ENCODE measurements at regions not wholly inside any gene's neighbourhood (a gene's known extent, or its start where the extent isn't known, plus 50 kb on each side); places are given as distances from the start of the nearest gene placed in this dataset.

DNA sequence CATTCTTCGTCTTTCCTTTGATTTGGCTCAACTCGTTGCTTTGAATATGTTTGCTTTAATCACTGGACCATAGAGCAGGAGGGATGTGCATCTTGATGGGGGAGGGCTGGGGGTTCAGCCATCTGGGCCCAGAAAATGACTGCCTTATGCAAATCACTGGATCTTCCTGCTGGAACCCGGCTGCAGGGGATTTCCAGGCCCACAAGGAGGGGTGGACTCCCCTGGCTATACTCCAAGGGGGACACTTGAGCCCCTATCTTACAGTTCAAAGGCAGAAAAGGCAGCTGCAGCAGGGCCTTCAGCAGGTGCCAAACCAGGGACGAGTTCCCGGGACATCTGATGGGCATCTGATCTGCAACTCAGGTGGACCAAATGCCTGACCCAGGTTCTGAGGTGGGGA, 122.5 kb downstream of the DICER1 start:
- no peak for DNase-seq

DNA sequence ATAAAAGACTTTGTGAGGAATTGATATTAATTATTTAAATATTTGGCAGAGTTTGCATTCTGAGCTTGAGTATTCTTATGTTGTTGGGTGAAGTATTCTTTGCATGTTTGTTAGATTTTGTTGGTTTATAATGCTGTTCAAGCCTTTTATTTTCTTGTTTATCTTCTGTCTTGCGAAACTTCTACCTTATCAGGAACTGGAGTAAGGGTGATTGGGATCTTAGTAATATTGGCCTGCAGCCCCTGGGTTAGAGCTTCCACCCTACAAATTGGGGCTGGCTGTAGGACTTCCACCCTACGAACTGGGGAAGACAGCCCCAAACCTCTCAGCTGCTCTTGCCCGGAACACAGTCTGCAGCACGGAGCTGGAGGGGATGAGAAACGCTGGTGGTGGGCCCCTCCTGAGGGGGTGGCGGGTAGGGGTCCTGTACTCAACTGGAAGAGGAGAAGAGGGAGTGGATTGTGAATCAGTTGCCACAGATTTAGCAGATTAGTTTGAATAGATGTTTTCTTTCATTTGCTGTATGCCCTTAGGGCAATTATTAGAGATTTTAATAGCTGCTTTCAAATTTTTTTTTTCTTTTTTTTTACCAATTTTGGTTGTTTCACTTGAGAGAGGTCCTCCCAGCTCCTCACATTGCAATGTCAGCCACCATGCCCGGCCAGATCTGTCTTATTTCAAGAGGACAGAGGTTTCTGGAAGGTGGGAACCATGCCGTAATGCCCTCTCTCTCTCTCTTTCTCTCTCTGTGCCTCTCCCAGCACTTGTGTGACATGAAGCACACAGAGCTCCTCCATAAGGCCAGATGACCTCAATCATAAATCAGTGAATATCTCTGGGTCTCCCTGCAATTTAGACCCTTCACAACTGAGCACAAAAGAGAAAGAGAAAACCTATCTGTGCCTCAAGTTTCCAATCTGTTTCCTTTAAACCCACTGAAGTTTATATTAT, 123.4 kb downstream of the DICER1 start:
- DNase-seq = no peak

DNA sequence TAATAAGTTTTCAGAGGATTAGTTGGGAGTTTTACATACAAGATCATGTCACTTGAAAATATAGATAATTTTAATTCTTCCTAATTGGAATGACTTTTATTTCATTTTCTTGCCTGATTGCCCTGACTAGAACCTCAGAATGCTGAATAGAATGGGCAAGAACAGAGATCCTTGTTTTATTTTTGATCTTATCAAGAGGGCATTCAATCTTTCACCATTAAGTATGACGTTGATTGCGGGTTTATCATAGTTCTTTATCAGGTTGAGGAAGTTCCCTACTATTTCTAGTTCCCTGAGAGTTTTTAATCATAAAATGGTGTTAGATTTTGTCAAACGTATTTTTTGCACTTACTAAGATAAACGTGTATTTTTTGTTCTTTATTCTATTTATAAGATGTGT, 124.3 kb downstream of the DICER1 start:
- no peak for DNase-seq

DNA sequence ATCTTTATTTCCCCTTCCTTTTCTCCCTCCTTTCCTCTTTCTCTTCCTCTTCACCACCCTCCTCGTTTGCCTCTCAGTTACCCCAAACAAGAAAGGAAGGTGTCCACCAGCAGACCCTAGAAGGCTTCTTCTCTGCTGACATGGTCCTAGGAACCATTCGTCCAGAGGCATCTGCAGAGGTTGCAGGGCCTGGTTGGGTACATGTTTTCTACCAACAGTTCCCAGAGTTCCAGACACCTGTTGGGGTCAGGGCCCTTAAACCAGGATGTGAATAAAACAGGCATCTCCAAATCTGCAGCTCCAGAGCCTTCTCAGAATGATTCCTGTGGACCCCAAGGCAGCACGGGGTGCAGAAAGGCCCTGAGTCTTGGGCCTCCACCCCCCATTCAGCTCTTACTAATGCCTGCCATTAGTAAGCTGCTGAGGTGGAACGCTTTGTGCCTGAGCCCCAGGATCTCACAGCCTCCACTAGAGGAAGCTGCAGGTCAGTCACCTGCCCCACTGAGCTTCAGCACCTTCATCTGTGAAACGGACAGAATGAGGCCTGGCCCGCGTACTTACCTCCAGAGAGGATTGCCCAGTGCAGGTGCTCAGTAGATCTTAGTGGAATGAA, 130.4 kb downstream of the DICER1 start:
- no peak for DNase-seq

DNA sequence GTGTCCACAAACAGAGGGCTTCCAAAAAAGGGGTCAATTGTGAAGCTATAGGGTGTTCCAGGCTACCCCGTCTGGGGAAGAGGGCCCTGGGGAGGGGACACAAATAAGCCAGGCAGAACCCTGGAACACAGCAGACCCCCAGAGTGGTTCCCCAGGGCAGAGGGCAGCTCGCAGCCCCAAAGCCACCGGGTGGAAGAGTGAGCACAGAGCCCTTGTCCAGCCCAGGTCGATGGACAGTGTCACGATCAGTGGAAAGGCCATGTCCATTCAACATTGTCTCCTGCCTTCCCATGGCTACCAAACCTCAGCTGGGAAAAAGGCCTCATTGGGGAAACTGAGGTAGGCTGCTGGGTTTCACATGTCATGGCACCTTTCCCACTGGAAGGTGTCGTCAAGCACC, 131.4 kb downstream of the DICER1 start:
- no peak for DNase-seq

DNA sequence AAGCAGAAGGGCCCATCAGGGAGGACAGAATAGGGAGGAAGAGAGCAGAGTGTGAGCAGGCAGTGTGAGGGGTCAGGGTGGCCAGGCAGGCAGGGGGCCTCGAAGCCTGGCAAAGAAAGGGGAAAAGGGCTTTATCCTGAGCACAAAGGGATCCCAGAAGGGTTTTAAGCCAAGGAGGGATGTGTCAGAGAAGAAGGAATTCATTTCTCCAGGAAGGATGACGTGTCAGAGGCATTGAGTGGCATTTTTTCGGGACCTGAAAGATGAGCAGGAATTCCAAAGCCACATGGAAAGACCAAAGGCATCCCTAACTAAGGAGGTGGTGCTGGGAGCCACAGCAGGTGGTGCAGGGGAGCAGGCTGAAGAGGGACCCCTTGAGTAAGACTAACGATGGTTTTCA, 132.1 kb downstream of the DICER1 start:
- no peak for DNase-seq

DNA sequence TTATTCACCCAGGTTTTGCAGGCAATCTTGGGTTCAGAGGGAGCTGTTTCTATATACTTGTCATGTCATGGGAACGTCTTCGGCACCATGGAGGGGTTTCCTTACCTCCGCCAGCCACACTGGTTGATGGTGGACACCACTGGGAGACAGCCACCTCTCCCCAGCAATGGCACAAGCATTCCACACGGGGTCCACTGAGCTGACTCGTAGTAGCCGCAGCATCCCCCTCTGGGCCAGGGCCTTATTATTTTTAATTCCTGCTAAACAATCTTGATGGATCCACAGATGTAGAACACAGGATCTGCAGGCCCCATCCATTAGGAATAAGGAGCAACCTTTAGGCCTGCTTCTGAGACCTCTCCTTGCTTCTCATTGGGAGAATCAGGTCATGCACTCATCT, 132.9 kb downstream of the DICER1 start:
- no peak for DNase-seq

DNA sequence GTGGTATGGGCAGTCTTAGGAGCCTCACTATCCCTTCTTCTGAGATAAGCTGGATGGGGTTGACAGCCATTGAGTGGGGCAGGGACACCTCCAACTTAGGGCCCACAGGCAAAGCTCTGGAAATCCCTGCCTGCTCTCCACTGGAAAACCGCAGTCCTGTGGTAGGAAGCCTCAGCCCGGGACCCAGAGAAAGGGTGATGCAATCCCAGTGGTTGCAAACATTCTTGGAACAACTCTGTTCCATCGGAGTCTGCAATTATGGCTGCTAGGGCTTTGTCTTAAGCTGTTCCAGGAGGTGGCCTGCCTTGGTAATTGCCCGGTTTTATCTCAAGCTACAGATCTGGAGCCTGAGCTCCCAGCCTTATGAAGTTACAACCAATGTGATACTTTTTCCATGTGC, 133.4 kb downstream of the DICER1 start:
- DNase-seq = no peak

DNA sequence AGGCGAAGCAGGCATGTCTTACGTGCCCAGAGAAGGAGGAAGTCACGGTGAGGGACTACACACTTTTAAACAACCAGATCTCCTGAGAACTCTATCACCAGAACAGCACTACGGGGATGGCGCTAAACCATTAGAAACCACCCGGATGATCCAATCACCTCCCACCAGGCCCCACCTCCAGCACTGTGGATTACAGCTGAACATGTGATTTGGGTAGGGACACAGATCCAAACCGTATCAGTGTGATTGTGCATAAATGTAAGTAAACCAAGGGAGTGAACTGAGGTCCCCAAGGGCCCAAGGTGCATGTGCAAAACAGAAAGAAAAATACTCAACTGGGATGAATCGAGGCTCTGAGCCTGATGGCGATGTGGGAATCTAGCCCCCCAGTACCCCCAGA, 134.2 kb downstream of the DICER1 start:
- no peak for DNase-seq

DNA sequence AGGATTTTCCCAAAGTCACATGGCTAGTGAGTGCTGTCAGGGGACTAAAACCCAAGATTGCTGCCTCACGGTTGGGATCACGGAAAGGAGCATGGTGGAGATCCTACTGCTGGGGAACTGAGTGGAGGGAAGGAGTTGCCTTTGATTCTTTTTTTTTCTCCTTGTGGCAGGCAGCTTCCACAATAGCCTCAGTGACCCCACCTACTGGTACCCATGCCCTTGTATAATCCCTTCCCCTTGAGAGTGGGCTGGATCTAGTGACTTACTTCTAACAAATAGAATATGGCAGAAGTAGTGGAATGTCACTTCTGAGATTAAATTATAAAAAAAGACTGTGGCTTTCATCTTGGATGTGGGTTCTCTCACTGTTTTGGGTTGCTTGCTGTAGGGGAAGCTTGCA, 135.7 kb downstream of the DICER1 start:
- no peak for DNase-seq

DNA sequence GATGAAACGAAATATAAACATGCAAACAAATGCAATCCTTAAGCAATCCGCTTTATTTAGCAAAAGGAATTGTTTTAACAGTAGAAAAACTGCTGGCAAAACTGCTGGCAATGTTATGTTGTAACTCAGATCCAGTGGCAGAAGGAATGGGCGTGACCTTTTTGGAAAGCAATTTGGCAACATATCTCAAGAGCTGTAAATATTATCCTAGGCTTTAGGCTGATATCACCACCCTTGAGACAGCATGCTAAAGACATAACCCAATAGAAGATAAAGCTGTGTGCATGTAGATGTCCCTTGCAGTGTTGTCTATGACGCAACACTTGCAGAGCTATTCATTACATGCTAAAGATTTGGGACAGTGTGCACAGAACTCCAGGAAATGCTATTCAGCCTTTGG, 138.5 kb downstream of the DICER1 start:
- no peak for DNase-seq

DNA sequence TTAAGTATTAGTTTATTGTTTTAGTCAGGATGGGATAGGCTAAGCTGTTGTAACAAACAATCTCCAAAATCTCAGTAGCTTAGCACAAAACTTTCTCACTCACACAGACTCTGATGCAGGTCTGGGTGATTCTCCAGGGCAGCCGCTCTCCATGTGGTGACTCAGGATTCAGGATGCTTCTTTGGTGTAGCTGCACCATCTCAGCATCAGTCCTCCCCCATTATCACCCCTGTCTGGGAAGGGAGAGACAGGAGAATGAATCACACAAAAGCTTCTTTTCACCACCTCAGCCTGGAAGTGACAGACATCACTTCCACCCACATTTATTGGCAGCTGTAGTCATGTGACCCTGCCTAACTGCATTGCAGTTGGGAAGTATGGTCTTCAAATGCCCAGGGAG, 142.3 kb downstream of the DICER1 start:
- DNase-seq = no peak

DNA sequence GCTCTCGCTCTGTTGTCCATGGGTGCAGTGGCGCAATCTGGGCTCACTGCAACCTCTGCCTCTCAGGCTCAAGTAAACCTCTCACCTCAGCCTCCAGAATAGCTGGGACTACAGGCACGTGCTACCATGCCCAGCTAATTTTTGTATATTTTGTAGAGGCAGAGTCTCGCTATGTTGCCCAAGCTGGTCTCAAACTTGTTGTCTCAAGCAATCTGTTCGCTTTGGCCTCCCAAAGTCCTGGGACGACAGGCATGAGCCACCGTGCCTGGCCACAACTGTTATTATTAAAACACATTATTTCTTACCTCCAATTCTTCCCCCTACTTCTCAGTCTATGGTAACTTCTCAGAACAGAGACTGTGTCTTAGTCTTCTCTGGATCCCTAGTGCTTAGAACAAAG, 143.3 kb downstream of the DICER1 start:
- no peak for DNase-seq

DNA sequence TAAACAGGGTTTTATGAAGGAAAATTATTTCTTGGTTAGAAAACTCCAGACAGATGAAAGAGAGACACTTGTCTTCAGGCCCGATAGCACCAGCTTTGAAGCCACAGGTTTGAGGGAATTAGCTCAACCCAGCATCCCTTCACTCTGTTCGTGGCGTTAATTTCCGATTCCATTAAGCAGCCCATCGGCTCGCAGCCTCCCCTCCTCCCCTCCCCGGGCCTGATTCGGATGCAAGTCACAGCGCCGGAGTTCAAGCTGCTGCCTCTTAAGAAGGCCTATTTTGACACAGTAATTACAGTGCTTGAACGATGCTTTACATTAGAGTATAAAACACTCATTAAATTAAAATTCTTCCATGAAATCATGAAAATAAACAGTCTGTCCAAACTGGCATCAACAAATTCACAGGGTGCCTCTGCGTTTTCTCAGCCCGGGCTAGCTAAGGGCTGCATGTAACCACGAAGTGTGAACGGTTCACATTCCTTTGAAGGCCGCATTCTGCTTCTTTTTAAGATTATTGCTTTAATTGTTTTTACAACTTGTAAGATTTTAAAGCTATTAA, 145.8 kb downstream of the DICER1 start:
- no peak for DNase-seq

DNA sequence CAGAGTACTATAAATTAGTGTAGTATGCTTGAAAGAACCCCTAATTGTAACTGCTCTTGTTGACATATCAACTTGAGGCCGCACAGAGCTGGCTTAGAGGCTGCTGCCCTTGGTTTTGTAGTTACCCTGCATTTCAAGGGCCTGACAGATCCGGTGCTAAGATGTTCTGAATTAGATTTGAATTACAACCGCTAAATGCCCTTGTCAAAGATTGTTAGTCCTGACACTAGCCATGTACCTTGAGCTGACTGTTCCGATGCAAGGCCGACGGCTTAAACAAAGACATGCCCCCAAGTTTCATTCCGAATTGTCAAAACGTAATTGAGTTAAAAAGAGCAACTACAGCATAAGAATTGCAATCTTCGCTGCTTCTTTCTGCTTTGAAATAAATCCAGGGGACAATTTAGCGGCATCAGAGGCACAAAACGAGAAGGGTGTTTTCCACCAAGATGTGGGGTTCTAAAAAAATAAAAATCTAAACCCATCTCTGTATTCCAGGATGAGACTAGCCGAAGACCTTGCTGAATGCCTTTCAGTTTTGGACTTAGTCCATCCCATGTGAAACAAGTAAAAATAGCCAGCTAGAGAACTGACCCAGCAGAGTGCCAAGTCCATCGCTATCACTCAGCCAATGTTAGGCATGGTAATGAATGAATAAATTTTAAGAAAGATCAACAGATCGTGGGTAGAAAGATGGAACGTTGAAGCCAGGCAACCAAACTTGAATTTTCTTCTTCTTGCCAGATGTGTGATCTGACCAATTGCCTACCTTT, 148.7 kb downstream of the DICER1 start:
- no peak for DNase-seq

DNA sequence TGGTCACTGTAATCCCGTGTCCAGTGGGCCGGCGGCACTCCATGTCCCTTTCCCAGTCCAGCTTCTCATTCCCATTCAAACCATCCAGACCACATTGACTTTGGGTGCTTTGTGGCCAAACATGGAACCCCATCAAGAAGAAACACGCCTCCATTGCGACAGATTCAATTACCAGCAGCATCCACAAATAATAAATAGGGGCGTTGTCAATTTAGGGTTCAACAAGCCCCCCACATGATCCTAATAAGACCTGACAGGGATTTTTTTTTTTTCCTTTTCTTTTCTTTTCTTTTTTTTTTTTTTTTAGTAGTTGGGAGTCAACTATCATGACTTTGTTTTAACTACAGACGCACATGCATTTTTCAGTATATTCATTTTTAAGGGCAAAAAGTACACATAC, 149.4 kb downstream of the DICER1 start:
- DNase-seq = no peak

DNA sequence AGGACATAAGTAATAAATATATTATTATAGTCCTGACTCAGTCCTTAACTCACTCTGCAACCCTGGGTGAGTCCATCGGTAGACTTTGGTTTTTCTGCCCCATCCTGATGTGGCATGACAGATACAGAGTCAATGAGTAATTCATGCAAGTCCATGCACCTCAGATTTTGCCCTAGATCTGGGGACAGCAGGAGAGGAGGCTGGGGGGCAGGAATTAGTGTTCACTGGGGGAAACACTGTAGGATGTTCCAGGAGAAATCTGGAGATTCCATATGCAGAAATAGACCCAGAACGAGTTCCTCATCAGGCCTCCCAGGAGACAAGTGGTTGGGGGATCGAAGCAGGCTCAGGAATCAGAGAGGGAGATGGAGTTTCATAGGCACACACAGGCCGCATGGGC, 150.8 kb downstream of the DICER1 start:
- DNase-seq = no peak

DNA sequence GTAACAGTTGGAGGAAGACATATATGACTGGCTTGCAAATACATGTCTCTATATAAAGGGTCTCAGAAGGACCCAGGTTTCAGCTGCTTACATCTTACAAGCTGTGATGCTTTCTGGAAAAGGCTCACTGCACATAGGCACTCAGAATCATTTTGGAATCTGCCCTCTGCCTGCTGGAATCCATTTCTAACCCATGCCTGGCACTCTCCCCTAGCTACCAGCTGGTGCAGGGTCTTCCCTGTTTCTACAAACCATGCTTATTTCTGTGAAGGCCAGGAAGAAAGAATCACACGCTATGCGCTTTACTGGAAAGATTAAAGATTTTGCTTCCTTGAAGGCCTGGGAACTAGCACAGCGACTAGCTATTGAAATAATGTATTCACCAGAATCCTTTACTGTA, 151.3 kb downstream of the DICER1 start:
- no peak for DNase-seq

DNA sequence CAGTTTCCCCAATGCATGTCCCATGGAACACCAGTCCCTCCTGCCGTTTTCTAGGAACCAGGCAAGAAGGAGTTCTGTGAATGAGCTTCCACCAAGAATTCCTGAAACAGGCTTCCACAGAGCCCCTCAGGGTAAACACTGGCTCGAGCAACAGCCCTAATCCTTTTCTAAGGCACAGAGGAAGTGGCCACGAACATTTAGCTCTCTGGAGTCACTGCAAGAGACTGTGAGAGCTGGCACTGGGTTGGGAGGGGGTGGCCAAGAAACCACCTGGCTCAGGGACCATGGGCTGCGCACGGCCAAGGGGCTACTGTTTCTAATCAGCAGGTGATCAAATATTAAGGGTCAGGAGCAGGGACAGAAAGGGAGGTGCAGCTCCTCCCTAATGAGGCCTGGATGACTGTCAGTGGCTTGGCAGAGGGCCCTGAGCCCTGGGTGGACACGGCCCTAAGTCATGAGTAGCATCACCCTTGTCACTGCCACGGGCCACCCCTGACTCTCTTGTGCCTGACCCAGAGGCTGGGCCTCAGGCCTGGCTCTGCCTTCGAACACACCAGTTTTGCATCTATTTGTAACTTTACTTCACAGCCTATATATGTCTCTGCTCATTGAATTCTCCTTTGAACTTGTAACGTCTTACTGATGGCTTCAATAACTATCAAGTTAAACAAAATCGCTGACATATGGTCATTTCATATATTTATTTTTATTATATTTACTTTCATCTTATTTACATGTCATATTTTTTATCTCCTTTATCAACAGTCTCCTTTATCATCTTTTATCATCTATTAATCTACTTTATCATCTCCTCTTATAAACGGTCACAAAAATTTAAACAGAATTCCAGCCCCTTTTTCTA, 154.0 kb downstream of the DICER1 start:
- DNase-seq = no peak

DNA sequence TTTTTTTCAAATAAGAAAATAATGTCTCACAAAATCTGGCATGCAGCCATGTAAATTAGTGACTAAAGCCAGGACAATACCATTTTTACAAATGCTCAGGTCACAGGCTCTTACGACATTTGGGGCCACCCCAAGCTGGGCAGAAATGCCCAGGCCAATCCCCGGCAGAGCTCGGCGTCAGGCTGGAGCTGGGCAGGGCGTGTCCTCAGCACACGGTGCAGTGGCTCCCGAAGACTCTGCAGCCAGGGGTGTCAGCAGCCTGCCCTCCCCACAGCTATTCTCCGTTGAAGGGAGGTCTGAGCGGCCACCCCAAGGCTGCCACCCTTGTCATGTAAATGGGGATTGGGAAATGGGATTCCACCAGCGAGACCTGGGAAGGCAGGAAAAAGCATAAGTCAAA, 158.6 kb downstream of the DICER1 start:
- no peak for DNase-seq

DNA sequence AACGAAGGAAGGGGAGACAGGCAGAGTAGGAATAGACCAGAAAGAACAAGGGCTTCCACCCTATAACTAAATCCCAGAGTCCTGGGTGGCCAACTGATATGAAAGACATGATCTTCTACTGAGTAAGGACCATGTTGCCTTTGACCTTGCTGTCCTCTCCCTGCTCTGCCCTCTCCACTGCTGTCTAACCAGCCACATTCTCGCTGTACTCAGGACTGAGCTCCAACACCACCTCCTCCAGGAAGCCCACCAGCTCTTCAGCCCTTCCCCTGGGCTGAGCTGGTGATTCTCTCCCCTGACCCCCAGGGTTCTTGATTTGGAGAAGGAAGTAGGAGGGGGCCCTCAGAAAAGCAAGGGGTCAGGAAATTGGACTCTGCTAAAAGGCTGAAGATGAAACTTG, 159.2 kb downstream of the DICER1 start:
- no peak for DNase-seq

DNA sequence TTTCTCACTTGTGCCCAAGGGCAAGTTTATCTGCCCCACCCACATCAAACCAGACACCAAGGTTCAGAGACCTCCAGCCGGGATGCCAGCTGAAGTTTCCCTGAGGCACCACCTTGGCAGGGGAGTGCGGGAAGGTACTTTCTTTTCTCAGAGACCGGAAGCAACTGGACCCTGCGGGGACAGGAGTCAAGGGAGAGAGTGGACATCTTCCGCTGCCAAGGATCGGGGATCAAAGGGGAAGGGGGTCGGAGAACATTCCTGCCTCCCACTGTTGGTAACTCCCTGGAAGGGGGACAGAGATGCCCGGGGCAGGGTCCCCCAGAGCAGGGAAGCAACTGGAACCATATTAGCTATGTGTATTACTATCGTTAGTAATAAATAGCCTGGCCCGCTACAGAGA, 161.8 kb downstream of the DICER1 start:
- no peak for DNase-seq

DNA sequence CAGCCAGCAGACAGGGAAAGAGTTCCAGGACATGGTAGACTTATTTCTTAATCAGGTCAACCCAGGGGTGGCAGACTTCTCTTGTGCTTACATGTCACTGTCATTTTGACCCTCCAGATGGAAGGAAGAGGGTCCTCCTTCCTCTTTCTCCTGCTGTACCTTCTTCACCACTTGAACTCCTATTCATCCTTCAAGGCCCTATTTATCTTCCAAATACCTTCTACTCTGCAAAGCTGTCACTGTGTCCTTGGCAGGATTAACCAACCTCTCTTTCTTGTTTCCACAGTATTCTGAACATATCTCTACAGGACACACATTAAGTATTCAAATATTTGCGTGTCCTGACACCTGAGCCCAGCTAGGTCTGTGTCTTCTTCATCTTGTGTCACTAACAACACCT, 163.1 kb downstream of the DICER1 start:
- DNase-seq = no peak
